IMR-90 (cell line): ENCODE measurements at regions not wholly inside any gene's neighbourhood (a gene's known extent, or its start where the extent isn't known, plus 50 kb on each side); places are given as distances from the start of the nearest gene placed in this dataset.

Experiments
- ATAC-seq: fragments of 200-7000 bp; cut with Tn5 transposase; 2 replicates; pipeline ENCODE4 v1.9.1; 2020; ENCODE audit warnings: low read depth, mild to moderate bottlenecking, moderate library complexity
- BruUV-seq: library from RNA; stranded (reverse); fragments of 400-500 nt; replicated peaks from 2 replicates; lab custom pipeline; 2021; lab: Mats Ljungman, UMichigan
- CTCF ChIA-PET: fragments of 300-600 bp; formaldehyde crosslinking; extraction: SDS; loops from one replicate; lab custom pipeline; 2021; ENCODE audit warnings: antibody characterized with exemption; lab: Yijun Ruan, JAX
- POLR2A ChIA-PET: fragments of 300-600 bp; sonication (Branson Sonifier 250); formaldehyde crosslinking; loops from one replicate; lab custom pipeline; 2022; ENCODE audit warnings: antibody characterized with exemption; ENCODE audit not compliant: unreplicated experiment; lab: Charles Lee
- DNase-seq: peaks from one replicate; pipeline ENCODE4 v3.0.0; 2013
- H2AFZ ChIP-seq: replicated peaks from 2 replicates; pipeline ENCODE3; 2013; ENCODE audit warnings: low read length, mild to moderate bottlenecking; ENCODE audit not compliant: poor library complexity
- H2AK5ac ChIP-seq: 2 replicates; pipeline ENCODE4 v1.6.1; 2013; ENCODE audit warnings: low read depth, low read length, inconsistent platforms
- H2AK9ac ChIP-seq: replicated peaks from 2 replicates; pipeline ENCODE3; 2013; ENCODE audit warnings: mild to moderate bottlenecking, low read depth, low read length, moderate library complexity; ENCODE audit not compliant: poor library complexity
- H2BK120ac ChIP-seq: 2 replicates; pipeline ENCODE4 v1.6.1; 2013; ENCODE audit warnings: low read depth, low read length, inconsistent platforms
- H2BK15ac ChIP-seq: 3 replicates; pipeline ENCODE4 v1.6.1; 2013; ENCODE audit warnings: low read depth, low read length, inconsistent platforms
- H2BK20ac ChIP-seq: 2 replicates; pipeline ENCODE4 v1.6.1; 2013; ENCODE audit warnings: low read depth, mild to moderate bottlenecking, inconsistent platforms, low read length, moderate library complexity
- H2BK5ac ChIP-seq: 2 replicates; pipeline ENCODE4 v1.6.1; 2013; ENCODE audit warnings: mild to moderate bottlenecking, low read depth, low read length, inconsistent platforms; ENCODE audit not compliant: poor library complexity, severe bottlenecking
- H3K14ac ChIP-seq: replicated peaks from 2 replicates; pipeline ENCODE4 v1.6.1; 2013; ENCODE audit warnings: low read depth, low read length, inconsistent platforms
- H3K18ac ChIP-seq: 2 replicates; pipeline ENCODE4 v1.6.1; 2013; ENCODE audit warnings: low read depth, low read length, control low read depth
- H3K23ac ChIP-seq: 2 replicates; pipeline ENCODE4 v1.6.1; 2013; ENCODE audit warnings: low read depth, low read length, inconsistent platforms
- H3K27ac ChIP-seq: 2 replicates; pipeline ENCODE4 v1.5.1; 2013; ENCODE audit warnings: mild to moderate bottlenecking, control low read depth, low read length; ENCODE audit not compliant: insufficient read depth
- H3K27me3 ChIP-seq: 2 replicates; pipeline ENCODE4 v1.6.1; 2013; ENCODE audit warnings: low read length; ENCODE audit not compliant: control insufficient read depth, insufficient read depth
- H3K36me3 ChIP-seq: 2 replicates; pipeline ENCODE4 v1.6.1; 2013; ENCODE audit warnings: low read length, mixed read lengths; ENCODE audit not compliant: control insufficient read depth, insufficient read depth
- H3K4ac ChIP-seq: 2 replicates; pipeline ENCODE4 v1.6.1; 2013; ENCODE audit warnings: low read depth, low read length, inconsistent platforms
- H3K4me1 ChIP-seq: 2 replicates; pipeline ENCODE4 v1.6.1; 2013; ENCODE audit warnings: low read length, mixed read lengths; ENCODE audit not compliant: control insufficient read depth, insufficient read depth
- H3K4me2 ChIP-seq: 2 replicates; pipeline ENCODE4 v1.6.1; 2013; ENCODE audit warnings: low read depth, mild to moderate bottlenecking, control low read depth, low read length, moderate library complexity
- H3K4me3 ChIP-seq: 2 replicates; pipeline ENCODE4 v1.5.1; 2013; ENCODE audit warnings: low read depth, mild to moderate bottlenecking, control low read depth, low read length, moderate library complexity; ENCODE audit not compliant: insufficient read depth
- H3K56ac ChIP-seq: 2 replicates; pipeline ENCODE4 v1.6.1; 2013; ENCODE audit warnings: low read length, inconsistent platforms; ENCODE audit not compliant: insufficient read depth; ENCODE audit errors: extremely low read depth
- H3K79me1 ChIP-seq, 2 experiments: 2 replicates each; pipeline ENCODE4 v1.6.1; 2013; ENCODE audit warnings: low read length in 2 of 2, inconsistent platforms in 1 of 2, low read depth in 1 of 2
- H3K9ac ChIP-seq: 2 replicates; pipeline ENCODE4 v1.6.1; 2013; ENCODE audit warnings: low read depth, low read length, control low read depth
- H3K9me1 ChIP-seq: 2 replicates; pipeline ENCODE4 v1.6.1; 2013; ENCODE audit warnings: low read length, inconsistent platforms; ENCODE audit not compliant: insufficient read depth
- H3K9me3 ChIP-seq: 2 replicates; pipeline ENCODE4 v1.6.1; 2013; ENCODE audit warnings: low read length; ENCODE audit not compliant: control insufficient read depth, insufficient read depth
- H4K20me1 ChIP-seq: 2 replicates; pipeline ENCODE4 v1.6.1; 2013; ENCODE audit warnings: low read length, inconsistent platforms; ENCODE audit not compliant: insufficient read depth
- H4K5ac ChIP-seq: 2 replicates; pipeline ENCODE4 v1.6.1; 2013; ENCODE audit warnings: mild to moderate bottlenecking, low read depth, low read length, control low read depth
- H4K8ac ChIP-seq, 2 experiments: 2 replicates each; pipeline ENCODE4 v1.6.1; 2013; ENCODE audit warnings: low read depth in 2 of 2, low read length in 2 of 2, control low read depth in 1 of 2, inconsistent platforms in 1 of 2
- H4K91ac ChIP-seq: 2 replicates; pipeline ENCODE4 v1.6.1; 2013; ENCODE audit warnings: low read depth, low read length, inconsistent platforms; ENCODE audit not compliant: insufficient read depth
- CEBPB ChIP-seq: IDR thresholded peaks from 2 replicates; pipeline ENCODE4 v1.6.1; 2012; ENCODE audit warnings: low read depth, low read length, improper control_type of control experiment
- CHD1 ChIP-seq: IDR thresholded peaks from 2 replicates; pipeline ENCODE4 v1.6.1; 2012; ENCODE audit warnings: low read depth, low read length, improper control_type of control experiment
- ELK1 ChIP-seq: fragments of 150-350 bp; IDR thresholded peaks from 2 replicates; pipeline ENCODE4 v1.6.1; 2016; ENCODE audit warnings: low read depth, mild to moderate bottlenecking, low read length, moderate library complexity, borderline replicate concordance
- FOS ChIP-seq: fragments of 150-350 bp; IDR thresholded peaks from 2 replicates; pipeline ENCODE4 v1.6.1; 2016; ENCODE audit warnings: low read depth, low read length
- MAFK ChIP-seq: IDR thresholded peaks from 2 replicates; pipeline ENCODE4 v1.6.1; 2012; ENCODE audit warnings: low read depth, low read length, improper control_type of control experiment
- MXI1 ChIP-seq: IDR thresholded peaks from 2 replicates; pipeline ENCODE4 v1.6.1; 2012; ENCODE audit warnings: low read depth, mild to moderate bottlenecking, low read length, moderate library complexity, borderline replicate concordance
- NFE2L2 ChIP-seq: fragments of 150-350 bp; IDR thresholded peaks from 2 replicates; pipeline ENCODE4 v1.6.1; 2016; ENCODE audit warnings: low read depth, mild to moderate bottlenecking, low read length
- POLR2A ChIP-seq: IDR thresholded peaks from 2 replicates; pipeline ENCODE4 v1.6.1; 2012; ENCODE audit warnings: mild to moderate bottlenecking, low read depth, low read length
- RAD21 ChIP-seq: IDR thresholded peaks from 2 replicates; pipeline ENCODE4 v1.6.1; 2012; ENCODE audit warnings: low read length, improper control_type of control experiment
- RFX5 ChIP-seq: IDR thresholded peaks from 2 replicates; pipeline ENCODE4 v1.8.0; 2012; ENCODE audit warnings: low read depth, mild to moderate bottlenecking, low read length, moderate library complexity
- SMC3 ChIP-seq: fragments of 150-350 bp; IDR thresholded peaks from 2 replicates; pipeline ENCODE4 v1.6.1; 2016; ENCODE audit warnings: low read depth, mild to moderate bottlenecking, antibody characterized with exemption, low read length, moderate library complexity
- USF2 ChIP-seq: fragments of 150-350 bp; IDR thresholded peaks from 2 replicates; pipeline ENCODE4 v1.6.1; 2017; ENCODE audit warnings: mild to moderate bottlenecking, antibody characterized with exemption, low read length, low read depth
- WGBS, 2 experiments: methylation state at CpG; one replicate each; pipeline versions ENCODE4 v1.1.5 to v1.1.7; 2013; ENCODE audit warnings: missing lambda C conversion rate in 2 of 2; ENCODE audit not compliant: insufficient read length in 1 of 2; ENCODE audit errors: extremely low coverage in 2 of 2; 5-methylcytosine and 5-hydroxymethylcytosine counted together
- dilution Hi-C: fragments of 300-500 bp; cut with HindIII; formaldehyde crosslinking; loops from one replicate; pipeline ENCODE4 v1.14.3; 2018; ENCODE audit warnings: low sequenced_read_pairs; ENCODE audit not compliant: unreplicated experiment
- in situ Hi-C: fragments of 300-500 bp; cut with MboI; formaldehyde crosslinking; loops from 3 replicates; pipeline ENCODE4 v1.14.3; 2019; ENCODE audit warnings: low sequenced_read_pairs, inconsistent platforms, mixed read lengths
- intact Hi-C: fragments of 100-400 bp; cut with micrococcal nuclease; formaldehyde crosslinking; loops from 2 replicates; pipeline ENCODE4 v1.10.0; 2022

- H3K27ac ChIP-seq, result no peak overlapping the region
- no peak overlapping the region for H4K5ac ChIP-seq
- no peak overlapping the region for H4K8ac ChIP-seq
- no peak overlapping the region for H3K18ac ChIP-seq
- H3K56ac ChIP-seq, result no peak overlapping the region
- in situ Hi-C loops (no loop called here), dilution Hi-C loops (no loop called here), intact Hi-C loops (no loop called here)
- no peaks in the 10 kb centered on the region for H4K20me1 ChIP-seq
- no peak overlapping the region for H3K23ac ChIP-seq
- no peaks in the 10 kb centered on the region for H3K36me3 ChIP-seq
- CTCF ChIA-PET, result interaction anchor here (0.6 to 1.6 kb wide), 2 partner anchors 10 to 1150 kb away, joined by 3 to 4 read pairs; no protein-coding TSS in a partner anchor
- BruUV-seq, result no TSS peak
- no peak overlapping the region for H3K4ac ChIP-seq
- H3K9me3 ChIP-seq, result 0 out of 2 replicates have a peak, but pooled peaks cover 2% of the 10 kb centered on the region
- no peaks in the 10 kb centered on the region for H3K4me1 ChIP-seq
- no peak overlapping the region for H2BK20ac ChIP-seq
- H2AFZ ChIP-seq, result no peak overlapping the region
- H3K4me3 ChIP-seq, result no peak overlapping the region
- H2AK9ac ChIP-seq, result no peak overlapping the region
- DNase-seq (no peak), ATAC-seq (no peak)
- no peaks in the 10 kb centered on the region for H3K9me1 ChIP-seq
- POLR2A ChIA-PET, result no interaction called here
- no CpG with 5 or more reads among the region's 3 CpGs for WGBS, 2 experiments
- H2AK5ac ChIP-seq, result no peak overlapping the region
- no peak overlapping the region for H3K9ac ChIP-seq
- no peak overlapping the region for H3K4me2 ChIP-seq
- H2BK120ac ChIP-seq, result no peak overlapping the region
- H4K91ac ChIP-seq, result no peak overlapping the region
- TF ChIP-seq CEBPB (no peak), MAFK (no peak), NFE2L2 (no peak), RFX5 (no peak), MXI1 (no peak), ELK1 (no peak), SMC3 (no peak), USF2 (no peak), FOS (no peak), CHD1 (no peak), POLR2A (no peak), RAD21 (no peak)
- H2BK15ac ChIP-seq, result no peak overlapping the region
- no peak overlapping the region for H2BK5ac ChIP-seq
- H3K27me3 ChIP-seq, result no peaks in the 10 kb centered on the region
- no peak overlapping the region for H3K14ac ChIP-seq
- H3K79me1 ChIP-seq, result no peaks in the 10 kb centered on the region
These were observed 323.0 kb upstream of the PLD5 start for GRCh38 chr1:242847390-242847993.
